ENCODE measurements at regions not wholly inside any gene's neighbourhood (a gene's known extent, or its start where the extent isn't known, plus 50 kb on each side); places are given as distances from the start of the nearest gene placed in this dataset.

GRCh38 chr1:239708622-239709021, 322.3 kb downstream of the CHRM3 start:
- TF ChIP-seq GABPA (IDR thresholded peaks at IDR 0.05; ENCODE audit: borderline replicate concordance, insufficient read depth, low read length) = no peak
- no peak for TF ChIP-seq HDAC2 (IDR thresholded peaks at IDR 0.05; ENCODE audit: borderline replicate concordance in 1 of 2, low read depth in 2 of 2, low read length in 2 of 2)
- no peak for TF ChIP-seq CTCF (IDR thresholded peaks at IDR 0.05; ENCODE audit: control extremely low read depth in 1 of 3, insufficient read depth in 1 of 3, low read depth in 1 of 3, low read length in 3 of 3)
- no peak for TF ChIP-seq EZH2 (IDR thresholded peaks at IDR 0.05; ENCODE audit: low read depth, low read length, severe bottlenecking)
- TF ChIP-seq POLR2A (IDR thresholded peaks at IDR 0.05; ENCODE audit: control extremely low read depth in 1 of 2, low read depth in 2 of 2, low read length in 2 of 2) = no peak
- no peak for TF ChIP-seq CREB1 (IDR thresholded peaks at IDR 0.05)
- no peak for TF ChIP-seq CEBPB (IDR thresholded peaks at IDR 0.05; ENCODE audit: low read depth, low read length)
- no peak for TF ChIP-seq ZNF274 (IDR thresholded peaks at IDR 0.05; ENCODE audit: borderline replicate concordance, extremely low read depth, low read length)
- no peak for TF ChIP-seq MAX (IDR thresholded peaks at IDR 0.05)
- TF ChIP-seq TBP (IDR thresholded peaks at IDR 0.05; ENCODE audit: low read depth, low read length) = no peak
- no peak for TF ChIP-seq JUN (IDR thresholded peaks at IDR 0.05; ENCODE audit: low read depth, low read length)
- TF ChIP-seq SIN3A (conservative IDR thresholded peaks at IDR 0.05 in 1 of 2, IDR thresholded peaks at IDR 0.05 in 1 of 2; ENCODE audit: low read depth in 1 of 2, low read length in 2 of 2) = no peak
- no peak for TF ChIP-seq SP1 (IDR thresholded peaks at IDR 0.05; ENCODE audit: low read depth, low read length)

Measured in H1 (cell line).